Ascending aorta (tissue), 2 donors: ENCODE measurements at regions not wholly inside any gene's neighbourhood (a gene's known extent, or its start where the extent isn't known, plus 50 kb on each side); places are given as distances from the start of the nearest gene placed in this dataset.
"Not testable (repeated sequence)": the region's sequence is repeated elsewhere in the genome, so short reads cannot be mapped to it uniquely, and the experiment has no call there.

ENCODE experiments used
- DNase-seq, 2 donors: peaks; one replicate each; pipeline ENCODE4 v3.0.0-alpha.2; 2019; ENCODE audit warnings: low spot score in 2 of 2
- H3K27ac ChIP-seq, 2 donors: fragments of 200-600 bp; sonication (generic); one replicate each; pipeline ENCODE4 v1.5.1; 2016 to 2017; ENCODE audit warnings: mild to moderate bottlenecking in 1 of 2
- H3K27me3 ChIP-seq: fragments of 200-600 bp; sonication (generic); one replicate; pipeline ENCODE4 v1.5.1; 2017
- H3K36me3 ChIP-seq, 2 donors: fragments of 200-600 bp; sonication (generic); one replicate each; pipeline ENCODE4 v1.5.1; 2016
- H3K4me1 ChIP-seq, 2 donors: fragments of 200-600 bp; sonication (generic); one replicate each; pipeline ENCODE4 v1.5.1; 2016 to 2017; ENCODE audit warnings: mild to moderate bottlenecking in 1 of 2
- H3K4me3 ChIP-seq, 2 donors: fragments of 200-600 bp; sonication (generic); one replicate each; pipeline ENCODE4 v1.5.1; 2016 to 2017; ENCODE audit warnings: mild to moderate bottlenecking in 1 of 2
- H3K9me3 ChIP-seq, 2 donors: fragments of 200-600 bp; sonication (generic); one replicate each; pipeline ENCODE4 v1.5.1; 2016
- CTCF ChIP-seq, 3 experiments: fragments of 200-600 bp in 2 of 3; fragments of 450-650 bp in 1 of 3; sonication (generic) in 2 of 3; IDR thresholded peaks; one replicate each; pipeline ENCODE4 v1.5.1; 2016 to 2019; ENCODE audit warnings: antibody characterized with exemption in 3 of 3, mild to moderate bottlenecking in 1 of 3, moderate library complexity in 1 of 3
- intact Hi-C: fragments of 100-400 bp; cut with DNase I; formaldehyde crosslinking; loops from one replicate; pipeline ENCODE4 v1.15.1; 2023

GRCh38 chr14:39547845-39548244 is 115.6 kb upstream of the FBXO33 start:
- no peaks in the 10 kb centered on the region for H3K36me3 ChIP-seq
- no peaks in the 10 kb centered on the region for H3K4me1 ChIP-seq
- H3K27me3 ChIP-seq = no peaks in the 10 kb centered on the region
- intact Hi-C loops = no loop called here
- H3K4me3 ChIP-seq = no peak overlapping the region
- DNase-seq = no peak
- H3K27ac ChIP-seq = no peak overlapping the region
- peaks cover 0 to 11% of the 10 kb centered on the region in 2 donors for H3K9me3 ChIP-seq
- TF ChIP-seq CTCF (IDR thresholded peaks at IDR 0.05) = no peak

GRCh38 chr14:39505812-39506211 is 73.6 kb upstream of the FBXO33 start:
- H3K27ac ChIP-seq = no peak overlapping the region
- no peaks in the 10 kb centered on the region for H3K36me3 ChIP-seq
- H3K4me3 ChIP-seq = no peak overlapping the region
- H3K9me3 ChIP-seq = peaks cover 0 to 14% of the 10 kb centered on the region in 2 donors
- H3K4me1 ChIP-seq = no peaks in the 10 kb centered on the region
- no peaks in the 10 kb centered on the region for H3K27me3 ChIP-seq
- no peak for DNase-seq
- no peak for TF ChIP-seq CTCF (IDR thresholded peaks at IDR 0.05)
- intact Hi-C loops = no loop called here

- H3K9me3 ChIP-seq = no peaks in the 10 kb centered on the region
- H3K27me3 ChIP-seq = no peaks in the 10 kb centered on the region
- no peak for DNase-seq
- no peak overlapping the region for H3K4me3 ChIP-seq
- no peak for TF ChIP-seq CTCF (IDR thresholded peaks at IDR 0.05)
- intact Hi-C loops = no loop called here
- no peaks in the 10 kb centered on the region for H3K4me1 ChIP-seq
- H3K27ac ChIP-seq = no peak overlapping the region
- H3K36me3 ChIP-seq = no peaks in the 10 kb centered on the region
These were observed 68.0 kb upstream of the FBXO33 start for GRCh38 chr14:39500253-39500652.

GRCh38 chr14:39499514-39499913 is 67.3 kb upstream of the FBXO33 start:
- Histone ChIP-seq H3K4me1 (no peaks in the 10 kb centered on the region), H3K27ac (no peak overlapping the region), H3K27me3 (no peaks in the 10 kb centered on the region), H3K36me3 (no peaks in the 10 kb centered on the region), H3K4me3 (no peak overlapping the region), H3K9me3 (no peaks in the 10 kb centered on the region)
- TF ChIP-seq CTCF (IDR thresholded peaks at IDR 0.05) = no peak
- no peak for DNase-seq
- intact Hi-C loops = no loop called here

- H3K9me3 ChIP-seq, H3K4me1 ChIP-seq, H3K36me3 ChIP-seq, DNase-seq, H3K4me3 ChIP-seq, H3K27me3 ChIP-seq, intact Hi-C loops, H3K27ac ChIP-seq: not testable (repeated sequence)
These were observed 65.4 kb upstream of the FBXO33 start for GRCh38 chr14:39497677-39498076.

- intact Hi-C loops = no loop called here
- DNase-seq = no peak
- Histone ChIP-seq H3K4me3 (no peak overlapping the region), H3K27me3 (no peaks in the 10 kb centered on the region), H3K9me3 (no peaks in the 10 kb centered on the region), H3K36me3 (no peaks in the 10 kb centered on the region), H3K27ac (no peak overlapping the region), H3K4me1 (peaks cover 0 to 4% of the 10 kb centered on the region in 2 donors)
- no peak for TF ChIP-seq CTCF (IDR thresholded peaks at IDR 0.05)
These were observed 60.0 kb upstream of the FBXO33 start for GRCh38 chr14:39492267-39492666.
